ENCODE measurements at regions not wholly inside any gene's neighbourhood (a gene's known extent, or its start where the extent isn't known, plus 50 kb on each side); places are given as distances from the start of the nearest gene placed in this dataset.

DNA sequence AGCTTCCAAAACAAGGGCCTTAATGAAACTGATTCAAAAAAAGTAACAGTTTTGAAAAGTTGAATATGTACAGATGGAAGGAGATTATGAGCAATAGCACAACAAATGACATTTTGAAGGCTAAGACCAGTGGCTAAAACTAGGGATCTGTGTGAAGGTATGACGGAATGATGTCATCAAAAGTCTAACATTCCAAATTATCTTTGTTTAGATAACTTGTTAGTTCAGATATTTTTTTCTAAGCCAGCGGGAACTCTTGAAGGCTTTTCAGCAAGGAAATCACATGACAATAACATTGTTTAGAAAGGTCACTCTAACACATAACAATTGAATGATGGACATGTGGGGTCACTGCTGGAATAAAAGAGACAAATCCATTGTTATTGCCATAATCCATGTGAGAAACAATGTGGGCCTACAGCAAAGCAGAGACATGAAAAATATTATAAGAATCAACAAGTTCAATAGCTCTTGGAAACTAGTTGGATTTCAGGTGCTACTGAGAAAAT, 260.5 kb downstream of the CASP12 start:
- dilution Hi-C loops (cut with HindIII; ENCODE audit: low sequenced_read_pairs, unreplicated experiment) (no loop called here), intact Hi-C loops (cut with micrococcal nuclease) (no loop called here), in situ Hi-C loops (cut with MboI; ENCODE audit: low sequenced_read_pairs) (no loop called here)
- Histone ChIP-seq H3K27me3 (ENCODE audit: control insufficient read depth, insufficient read depth, low read length) (no peaks in the 10 kb centered on the region), H3K18ac (ENCODE audit: low read depth, low read length) (no peak overlapping the region), H2AK5ac (ENCODE audit: low read depth, low read length) (no peak overlapping the region), H2BK15ac (ENCODE audit: low read depth, low read length) (no peak overlapping the region), H4K5ac (ENCODE audit: low read depth, low read length) (no peak overlapping the region), H2AFZ (replicated peaks; ENCODE audit: low read length, poor library complexity) (no peak overlapping the region), H3K14ac (replicated peaks; ENCODE audit: low read depth, low read length) (no peak overlapping the region), H3K9me3 (ENCODE audit: control insufficient read depth, insufficient read depth, low read length) (no peaks in the 10 kb centered on the region), H4K8ac (ENCODE audit: low read depth in 2 of 2, low read length in 2 of 2) (no peak overlapping the region), H3K79me1 (ENCODE audit: low read depth in 1 of 2, low read length in 2 of 2) (no peaks in the 10 kb centered on the region), H4K91ac (ENCODE audit: insufficient read depth, low read depth, low read length) (no peak overlapping the region), H3K36me3 (ENCODE audit: control insufficient read depth, insufficient read depth, low read length) (no peaks in the 10 kb centered on the region), H3K23ac (ENCODE audit: low read depth, low read length) (no peak overlapping the region), H2BK5ac (ENCODE audit: low read depth, low read length, poor library complexity, severe bottlenecking) (no peak overlapping the region), H3K4ac (ENCODE audit: low read depth, low read length) (no peak overlapping the region), H2AK9ac (replicated peaks; ENCODE audit: low read depth, low read length, poor library complexity) (no peak overlapping the region), H3K4me2 (ENCODE audit: low read depth, low read length) (no peak overlapping the region), H3K4me3 (ENCODE audit: insufficient read depth, low read depth, low read length) (no peak overlapping the region), H2BK20ac (ENCODE audit: low read depth, low read length) (no peak overlapping the region), H3K27ac (ENCODE audit: insufficient read depth, low read length) (no peak overlapping the region), H2BK120ac (ENCODE audit: low read depth, low read length) (no peak overlapping the region), H3K56ac (ENCODE audit: extremely low read depth, insufficient read depth, low read length) (no peak overlapping the region), H4K20me1 (ENCODE audit: insufficient read depth, low read length) (no peaks in the 10 kb centered on the region), H3K9ac (ENCODE audit: low read depth, low read length) (no peak overlapping the region), H3K9me1 (ENCODE audit: insufficient read depth, low read length) (no peaks in the 10 kb centered on the region), H3K4me1 (ENCODE audit: control insufficient read depth, insufficient read depth, low read length) (peaks cover 2% of the 10 kb centered on the region; the same call in 1 of the 2 replicates)
- WGBS, 2 experiments (ENCODE audit: extremely low coverage in 2 of 2, insufficient read length in 1 of 2): no CpG with 5 or more reads among the region's 2 CpGs
- TF ChIP-seq, protein P1, sequence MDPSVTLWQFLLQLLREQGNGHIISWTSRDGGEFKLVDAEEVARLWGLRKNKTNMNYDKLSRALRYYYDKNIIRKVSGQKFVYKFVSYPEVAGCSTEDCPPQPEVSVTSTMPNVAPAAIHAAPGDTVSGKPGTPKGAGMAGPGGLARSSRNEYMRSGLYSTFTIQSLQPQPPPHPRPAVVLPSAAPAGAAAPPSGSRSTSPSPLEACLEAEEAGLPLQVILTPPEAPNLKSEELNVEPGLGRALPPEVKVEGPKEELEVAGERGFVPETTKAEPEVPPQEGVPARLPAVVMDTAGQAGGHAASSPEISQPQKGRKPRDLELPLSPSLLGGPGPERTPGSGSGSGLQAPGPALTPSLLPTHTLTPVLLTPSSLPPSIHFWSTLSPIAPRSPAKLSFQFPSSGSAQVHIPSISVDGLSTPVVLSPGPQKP (IDR thresholded peaks at IDR 0.05; ENCODE audit: borderline replicate concordance, low read depth, low read length): no peak
- TF ChIP-seq, protein P2, sequence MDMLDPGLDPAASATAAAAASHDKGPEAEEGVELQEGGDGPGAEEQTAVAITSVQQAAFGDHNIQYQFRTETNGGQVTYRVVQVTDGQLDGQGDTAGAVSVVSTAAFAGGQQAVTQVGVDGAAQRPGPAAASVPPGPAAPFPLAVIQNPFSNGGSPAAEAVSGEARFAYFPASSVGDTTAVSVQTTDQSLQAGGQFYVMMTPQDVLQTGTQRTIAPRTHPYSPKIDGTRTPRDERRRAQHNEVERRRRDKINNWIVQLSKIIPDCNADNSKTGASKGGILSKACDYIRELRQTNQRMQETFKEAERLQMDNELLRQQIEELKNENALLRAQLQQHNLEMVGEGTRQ (IDR thresholded peaks at IDR 0.05; ENCODE audit: low read depth, low read length): no peak
- TF ChIP-seq BHLHE40 (IDR thresholded peaks at IDR 0.05; ENCODE audit: low read depth, low read length) (no peak), CEBPB (IDR thresholded peaks at IDR 0.05; ENCODE audit: low read depth, low read length) (no peak), RCOR1 (IDR thresholded peaks at IDR 0.05; ENCODE audit: insufficient replicate concordance, low read length) (no peak), RAD21 (IDR thresholded peaks at IDR 0.05; ENCODE audit: low read length) (no peak), RFX5 (IDR thresholded peaks at IDR 0.05; ENCODE audit: low read depth, low read length) (no peak), CHD1 (IDR thresholded peaks at IDR 0.05; ENCODE audit: low read depth, low read length) (no peak), NFE2L2 (IDR thresholded peaks at IDR 0.05; ENCODE audit: low read depth, low read length) (no peak)
- TF ChIP-seq, protein P3, sequence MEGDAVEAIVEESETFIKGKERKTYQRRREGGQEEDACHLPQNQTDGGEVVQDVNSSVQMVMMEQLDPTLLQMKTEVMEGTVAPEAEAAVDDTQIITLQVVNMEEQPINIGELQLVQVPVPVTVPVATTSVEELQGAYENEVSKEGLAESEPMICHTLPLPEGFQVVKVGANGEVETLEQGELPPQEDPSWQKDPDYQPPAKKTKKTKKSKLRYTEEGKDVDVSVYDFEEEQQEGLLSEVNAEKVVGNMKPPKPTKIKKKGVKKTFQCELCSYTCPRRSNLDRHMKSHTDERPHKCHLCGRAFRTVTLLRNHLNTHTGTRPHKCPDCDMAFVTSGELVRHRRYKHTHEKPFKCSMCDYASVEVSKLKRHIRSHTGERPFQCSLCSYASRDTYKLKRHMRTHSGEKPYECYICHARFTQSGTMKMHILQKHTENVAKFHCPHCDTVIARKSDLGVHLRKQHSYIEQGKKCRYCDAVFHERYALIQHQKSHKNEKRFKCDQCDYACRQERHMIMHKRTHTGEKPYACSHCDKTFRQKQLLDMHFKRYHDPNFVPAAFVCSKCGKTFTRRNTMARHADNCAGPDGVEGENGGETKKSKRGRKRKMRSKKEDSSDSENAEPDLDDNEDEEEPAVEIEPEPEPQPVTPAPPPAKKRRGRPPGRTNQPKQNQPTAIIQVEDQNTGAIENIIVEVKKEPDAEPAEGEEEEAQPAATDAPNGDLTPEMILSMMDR (conservative IDR thresholded peaks at IDR 0.05; ENCODE audit: low read depth, low read length): no peak
- ATAC-seq (ENCODE audit: low read depth) (no peak), DNase-seq (no peak)
- CTCF ChIA-PET: interaction anchor here (0.7 kb wide), 2 partner anchors 8 to 26 kb away, joined by 3 read pairs; no protein-coding TSS in a partner anchor
- no TSS peak for BruUV-seq (replicated peaks)
- POLR2A ChIA-PET (ENCODE audit: unreplicated experiment): interaction anchor here (0.5 kb wide), 1 partner anchor 1162 kb away, joined by 3 read pairs; no protein-coding TSS in a partner anchor

Data from IMR-90 (cell line).